AG04449 (cell line): ENCODE measurements at regions not wholly inside any gene's neighbourhood (a gene's known extent, or its start where the extent isn't known, plus 50 kb on each side); places are given as distances from the start of the nearest gene placed in this dataset.

Experiments
- CTCF ChIA-PET: fragments of 350-600 bp; formaldehyde crosslinking; extraction: SDS; loops from one replicate; lab custom pipeline; 2021; ENCODE audit warnings: antibody characterized with exemption; lab: Yijun Ruan, JAX
- POLR2A ChIA-PET: fragments of 400-600, 350-600 bp; formaldehyde crosslinking; extraction: SDS; loops from one replicate; lab custom pipeline; 2020; ENCODE audit warnings: antibody characterized with exemption, inconsistent platforms; lab: Yijun Ruan, JAX
- DNase-seq: peaks from one replicate; pipeline ENCODE4 v3.0.0-alpha.2; 2010; ENCODE audit warnings: low read depth, low spot score
- H3K4me3 ChIP-seq: 2 replicates; pipeline ENCODE4 v1.5.1; 2011; ENCODE audit warnings: low read depth, mild to moderate bottlenecking, control low read depth, low read length
- CTCF ChIP-seq: IDR thresholded peaks from one replicate; pipeline ENCODE4 v1.5.1; 2011; ENCODE audit warnings: mild to moderate bottlenecking, moderate library complexity, low read length, control low read depth, inconsistent platforms; ENCODE audit not compliant: insufficient read depth; ENCODE audit errors: missing control alignments

- TF ChIP-seq CTCF, result no peak
- CTCF ChIA-PET, result no interaction called here
- H3K4me3 ChIP-seq, result no peak overlapping the region
- no peak for DNase-seq
- POLR2A ChIA-PET, result no interaction called here
Observed at GRCh38 chr13:67651908-67652465, 421.9 kb upstream of the PCDH9 start.

DNA sequence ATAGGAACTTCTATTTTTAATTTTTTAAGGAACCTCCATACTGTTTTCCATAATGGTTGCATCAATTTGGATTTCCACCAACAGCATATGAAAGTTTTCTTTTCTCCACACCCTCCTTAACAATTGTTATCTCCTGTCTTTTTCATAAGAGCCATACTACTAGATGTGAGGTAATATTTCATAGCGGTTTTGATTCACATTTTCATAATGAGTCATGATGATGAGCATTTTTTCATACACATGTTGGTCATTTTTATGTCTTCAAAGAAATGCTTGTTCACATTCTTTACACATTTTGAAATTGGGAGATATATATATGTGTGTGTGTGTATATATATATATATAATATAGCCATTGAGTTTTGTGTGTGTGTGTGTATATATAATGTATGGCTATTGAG lies 420.3 kb upstream of the PCDH9 start:
- no peak for TF ChIP-seq CTCF
- H3K4me3 ChIP-seq, result no peak overlapping the region
- ChIA-PET CTCF (no interaction called here), POLR2A (no interaction called here)
- DNase-seq, result no peak

GRCh38 chr13:67645874-67646467 lies 415.8 kb upstream of the PCDH9 start:
- DNase-seq, result no peak
- TF ChIP-seq CTCF, result no peak
- ChIA-PET POLR2A (no interaction called here), CTCF (no interaction called here)
- H3K4me3 ChIP-seq, result no peak overlapping the region

GRCh38 chr13:67643516-67644055 lies 413.4 kb upstream of the PCDH9 start:
- POLR2A ChIA-PET, result no interaction called here
- H3K4me3 ChIP-seq, result no peak overlapping the region
- CTCF ChIA-PET, result no interaction called here
- DNase-seq, result no peak
- TF ChIP-seq CTCF, result no peak

DNA sequence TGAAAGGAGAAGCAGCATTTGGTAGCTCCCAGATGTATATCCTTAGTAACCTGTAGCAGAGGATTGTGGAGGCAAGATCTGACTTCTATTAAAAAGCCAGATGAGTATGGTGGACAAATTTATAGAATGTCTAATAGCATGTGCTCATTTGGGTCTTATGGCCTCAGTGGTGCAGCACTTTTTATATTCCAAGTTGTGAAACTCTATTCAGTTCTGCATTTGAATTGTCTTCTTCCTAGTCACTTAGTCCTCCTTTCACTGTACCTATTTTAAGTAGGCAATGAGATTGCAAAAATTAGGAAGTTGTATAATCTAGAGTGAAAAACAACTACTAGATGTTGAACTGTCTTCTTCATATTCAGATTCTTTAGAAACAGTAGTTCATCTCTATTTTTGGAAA lies 412.5 kb upstream of the PCDH9 start:
- POLR2A ChIA-PET, result no interaction called here
- CTCF ChIA-PET, result no interaction called here

More for the DNA sequence above, 412.5 kb upstream of the PCDH9 start:
- TF ChIP-seq CTCF, result no peak
- no peak for DNase-seq
- no peak overlapping the region for H3K4me3 ChIP-seq
